Cardiac fibroblast (primary cell): ENCODE measurements at regions not wholly inside any gene's neighbourhood (a gene's known extent, or its start where the extent isn't known, plus 50 kb on each side); places are given as distances from the start of the nearest gene placed in this dataset.

Experiments
- DNase-seq, 2 donors: peaks; one replicate each; pipeline versions ENCODE4 v3.0.0 to v3.0.0-alpha.2; 2010; ENCODE audit warnings: low read depth in 2 of 2
- H3K4me3 ChIP-seq, 2 donors: replicated peaks in 1 of 2; 1 replicate in 1 of 2; 2 replicates in 1 of 2; pipeline ENCODE4 v1.5.1; 2011; ENCODE audit warnings: low read depth in 2 of 2, low read length in 2 of 2, mild to moderate bottlenecking in 2 of 2, moderate library complexity in 1 of 2
- TF ChIP-seq, protein P1 (sequence below): IDR thresholded peaks from one replicate; pipeline ENCODE4 v1.5.1; 2011; ENCODE audit warnings: low read depth, mild to moderate bottlenecking, low read length, inconsistent platforms

DNA sequence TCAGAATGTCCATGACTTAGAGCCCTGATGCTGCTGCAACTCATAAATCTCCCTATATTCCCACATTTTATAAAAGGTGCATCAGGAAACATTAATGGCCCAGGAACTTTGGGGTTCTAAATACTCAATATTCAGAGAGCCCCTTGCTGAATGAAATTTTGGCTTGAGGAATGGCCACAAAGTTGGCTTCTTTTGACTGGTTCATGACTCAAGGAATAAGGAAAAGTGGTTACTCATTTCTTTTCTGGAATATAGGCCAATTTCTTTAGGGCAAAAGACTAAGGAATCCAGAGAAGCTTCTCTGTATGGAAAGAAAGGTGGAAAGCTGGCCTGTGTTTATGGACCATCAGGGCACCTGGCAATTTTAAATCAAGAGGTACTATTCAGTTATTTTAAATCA, 308.9 kb upstream of the NT5C1B start:
- TF ChIP-seq, protein P1, sequence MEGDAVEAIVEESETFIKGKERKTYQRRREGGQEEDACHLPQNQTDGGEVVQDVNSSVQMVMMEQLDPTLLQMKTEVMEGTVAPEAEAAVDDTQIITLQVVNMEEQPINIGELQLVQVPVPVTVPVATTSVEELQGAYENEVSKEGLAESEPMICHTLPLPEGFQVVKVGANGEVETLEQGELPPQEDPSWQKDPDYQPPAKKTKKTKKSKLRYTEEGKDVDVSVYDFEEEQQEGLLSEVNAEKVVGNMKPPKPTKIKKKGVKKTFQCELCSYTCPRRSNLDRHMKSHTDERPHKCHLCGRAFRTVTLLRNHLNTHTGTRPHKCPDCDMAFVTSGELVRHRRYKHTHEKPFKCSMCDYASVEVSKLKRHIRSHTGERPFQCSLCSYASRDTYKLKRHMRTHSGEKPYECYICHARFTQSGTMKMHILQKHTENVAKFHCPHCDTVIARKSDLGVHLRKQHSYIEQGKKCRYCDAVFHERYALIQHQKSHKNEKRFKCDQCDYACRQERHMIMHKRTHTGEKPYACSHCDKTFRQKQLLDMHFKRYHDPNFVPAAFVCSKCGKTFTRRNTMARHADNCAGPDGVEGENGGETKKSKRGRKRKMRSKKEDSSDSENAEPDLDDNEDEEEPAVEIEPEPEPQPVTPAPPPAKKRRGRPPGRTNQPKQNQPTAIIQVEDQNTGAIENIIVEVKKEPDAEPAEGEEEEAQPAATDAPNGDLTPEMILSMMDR, result no peak
- no peak for DNase-seq
- H3K4me3 ChIP-seq, result no peak overlapping the region

DNA sequence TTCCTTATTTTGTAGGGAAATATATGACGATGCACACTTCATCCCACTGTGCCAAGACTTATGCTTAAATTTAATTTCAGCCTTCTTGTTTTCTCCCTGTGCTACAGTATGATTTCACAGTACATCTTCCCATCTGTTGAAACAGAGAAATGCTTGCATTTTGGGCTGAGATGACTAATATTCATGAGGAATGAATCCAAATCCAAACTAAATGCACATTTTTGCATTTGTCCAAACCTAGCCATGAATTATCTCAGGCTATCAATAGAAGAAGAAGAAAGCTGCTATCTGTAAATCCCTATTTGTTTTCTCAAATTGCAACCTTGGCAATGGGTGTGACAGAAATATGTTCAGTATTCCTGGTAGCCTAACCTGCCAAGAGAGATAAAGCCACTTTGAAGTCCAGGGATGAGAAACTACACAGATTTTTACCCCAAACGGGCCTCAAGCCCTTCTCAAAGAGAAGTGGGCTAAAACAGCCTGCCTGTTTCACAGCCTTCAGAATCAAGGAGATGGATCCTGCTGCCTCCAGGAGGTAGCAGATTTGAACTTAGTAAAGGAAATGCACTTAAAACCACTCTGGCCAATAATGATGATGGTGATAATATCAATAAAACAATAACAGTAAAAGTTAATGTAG, 306.9 kb upstream of the NT5C1B start:
- H3K4me3 ChIP-seq, result no peak overlapping the region
- TF ChIP-seq, protein P1, result no peak

DNA sequence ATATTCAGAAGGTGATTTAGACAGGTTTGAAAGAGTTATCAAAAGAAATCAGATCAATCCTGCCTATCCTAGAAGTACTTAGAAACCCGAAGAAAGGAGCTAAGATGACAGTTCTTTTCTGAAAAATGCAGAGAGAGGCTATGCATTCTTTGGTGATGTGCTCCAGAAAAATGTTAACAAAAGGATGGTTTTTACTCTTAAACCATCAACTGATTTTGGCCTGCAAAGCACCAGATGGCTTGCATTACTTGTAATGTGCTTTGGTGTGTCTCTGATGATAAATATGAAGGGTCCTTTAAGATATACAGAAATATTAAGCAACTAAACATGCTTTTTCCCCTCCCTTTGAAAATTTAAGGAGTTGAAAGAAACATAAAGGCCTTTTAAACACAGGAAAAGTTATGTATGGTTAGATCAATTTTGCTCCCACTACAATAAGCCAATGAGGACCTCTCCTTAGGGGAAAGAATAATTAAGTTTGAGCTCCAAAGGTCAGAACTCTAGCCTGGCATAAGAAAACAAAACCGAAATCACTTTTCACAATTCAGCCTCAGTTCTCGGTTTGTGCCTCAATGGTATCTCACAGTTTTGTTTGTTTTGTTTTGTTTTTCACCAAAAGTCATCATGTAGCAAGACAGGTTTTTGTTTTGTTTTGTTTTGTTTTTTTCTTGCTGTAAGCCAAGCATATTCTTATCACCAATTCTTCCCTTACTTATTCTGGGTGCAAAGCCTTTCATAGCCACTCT, 302.4 kb upstream of the NT5C1B start:
- no peak for DNase-seq
- TF ChIP-seq, protein P1, result no peak

More for the DNA sequence above, 306.9 kb upstream of the NT5C1B start:
- peak; percentile 26 to 52 for DNase-seq

DNA sequence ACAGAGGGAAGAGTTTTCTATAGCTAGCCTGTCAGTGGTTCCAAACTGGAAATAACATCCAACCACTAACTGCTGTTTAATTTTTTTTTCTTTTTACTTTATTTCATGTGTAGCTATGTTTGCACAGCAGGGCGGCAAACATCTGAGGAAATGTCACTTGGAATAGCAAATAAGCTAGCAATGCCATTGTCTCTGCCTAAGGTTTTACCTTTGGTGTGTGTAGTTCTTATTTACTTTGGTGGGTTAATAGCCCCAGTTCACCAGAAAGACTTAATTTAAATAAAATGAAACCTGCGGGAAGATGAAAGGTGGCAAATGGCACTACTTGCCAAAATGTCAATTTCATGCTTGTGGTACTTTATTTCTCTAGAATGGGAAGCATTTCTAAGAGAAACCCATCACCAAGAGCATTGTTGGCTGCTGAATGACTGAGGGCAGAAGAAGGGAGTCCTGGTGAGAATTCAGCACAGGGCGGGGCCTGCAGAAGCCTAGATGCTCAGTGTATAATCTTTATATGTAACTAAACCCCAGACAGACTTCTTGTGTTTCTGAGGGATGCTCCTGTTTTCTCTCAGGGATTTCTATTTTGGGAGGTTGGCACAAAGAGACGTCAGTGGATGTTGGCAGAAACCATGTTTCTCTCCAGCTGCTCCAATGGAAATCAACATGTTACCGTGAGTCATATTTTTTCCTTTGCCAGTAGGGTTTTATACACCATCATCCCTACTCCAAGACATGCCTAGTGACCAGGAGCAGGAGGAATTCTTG, 300.4 kb upstream of the NT5C1B start:
- TF ChIP-seq, protein P1, result no peak
- no peak for DNase-seq
- no peak overlapping the region for H3K4me3 ChIP-seq

More for the DNA sequence above, 302.4 kb upstream of the NT5C1B start:
- H3K4me3 ChIP-seq, result no peak overlapping the region

DNA sequence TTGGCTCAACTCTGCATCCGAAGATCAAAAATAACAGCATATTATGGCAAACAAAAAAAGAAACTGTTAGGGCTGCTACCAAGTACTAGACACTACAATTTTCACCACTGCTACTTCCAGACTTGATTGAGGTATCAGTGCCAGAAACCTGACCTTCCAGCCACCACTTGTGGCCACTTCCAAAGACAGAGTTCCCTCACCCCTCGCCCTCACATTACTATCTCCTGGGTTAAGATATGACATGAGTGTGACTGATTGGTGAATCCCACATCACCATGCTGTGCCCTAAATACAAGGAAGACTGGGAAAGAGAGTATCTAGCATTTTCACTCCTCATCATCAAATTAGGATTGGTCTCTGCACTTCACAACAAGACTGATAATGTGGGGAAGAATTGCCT, 296.1 kb upstream of the NT5C1B start:
- H3K4me3 ChIP-seq, result no peak overlapping the region
- no peak for DNase-seq
- TF ChIP-seq, protein P1, result no peak

- no peak overlapping the region for H3K4me3 ChIP-seq
- DNase-seq, result peak; percentile 40 to 57
- TF ChIP-seq, protein P1, result peak; percentile 49
Observed at GRCh38 chr2:18883616-18884456, 294.5 kb upstream of the NT5C1B start.
